NCI-H2029 (cell line): ENCODE measurements at regions not wholly inside any gene's neighbourhood (a gene's known extent, or its start where the extent isn't known, plus 50 kb on each side); places are given as distances from the start of the nearest gene placed in this dataset.

Experiments
- DNase-seq: peaks from one replicate; lab custom pipeline; 2025; lab: John Stamatoyannopoulos, UW

GRCh38 chr5:155299386-155300005 is 285.9 kb downstream of the KIF4B start:
- peak; percentile 90 for DNase-seq

- DNase-seq = no peak
These were observed 289.6 kb downstream of the KIF4B start for GRCh38 chr5:155303120-155303519.

DNA sequence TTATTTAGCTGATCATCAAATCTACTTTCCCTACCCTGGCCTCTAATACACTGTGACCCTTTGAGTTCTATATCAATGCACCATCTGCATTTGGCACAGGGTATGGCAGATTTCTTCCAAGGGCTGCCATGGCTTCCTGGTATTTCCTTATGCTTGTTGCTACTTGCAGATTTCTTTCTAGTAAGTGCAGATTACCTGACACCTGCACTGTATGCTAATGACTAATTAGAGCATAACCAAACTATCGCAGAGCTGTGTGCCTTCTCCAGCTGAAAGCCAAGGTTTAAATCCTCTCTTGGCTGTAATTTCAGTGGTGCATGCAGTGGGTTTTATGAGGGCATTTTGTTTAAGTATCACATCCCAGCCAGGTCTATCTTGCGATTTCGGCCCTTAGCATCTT is 293.7 kb downstream of the KIF4B start:
- no peak for DNase-seq

- DNase-seq = no peak
These were observed 294.7 kb downstream of the KIF4B start for GRCh38 chr5:155308289-155308688.

DNA sequence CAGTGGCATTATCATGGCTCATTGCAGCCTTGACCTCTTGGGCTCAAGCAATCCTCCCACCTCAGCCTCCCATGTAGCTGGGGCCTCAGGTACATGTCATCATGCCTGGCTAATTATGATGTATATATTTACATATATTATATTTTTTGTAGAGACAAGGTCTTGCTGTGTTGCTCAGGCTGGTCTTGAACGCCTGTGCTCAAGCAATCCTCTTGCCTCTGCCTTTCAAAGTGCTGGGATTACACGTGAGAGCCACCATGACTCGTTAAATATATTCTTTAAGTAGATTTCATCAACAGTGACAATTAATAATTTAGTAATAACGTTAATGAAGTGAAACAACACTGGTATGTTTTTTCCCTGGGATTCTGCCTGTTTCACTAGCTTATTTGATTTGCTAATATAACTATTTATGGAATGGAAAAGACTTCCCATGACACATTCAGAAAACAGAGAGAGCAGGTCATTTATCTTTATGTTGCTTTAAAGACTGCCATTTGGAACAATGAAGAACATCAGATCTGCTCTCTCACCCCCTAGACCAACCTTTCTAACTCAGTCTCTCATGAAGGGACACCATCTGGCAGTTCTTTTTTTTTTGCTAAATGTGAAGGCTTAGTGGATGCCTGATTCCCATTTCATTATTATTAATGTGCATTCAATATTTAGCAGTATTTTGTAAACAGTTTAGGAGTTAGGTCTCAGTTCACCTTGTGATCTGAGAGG is 295.6 kb downstream of the KIF4B start:
- no peak for DNase-seq

- DNase-seq = no peak
These were observed 298.2 kb downstream of the KIF4B start for GRCh38 chr5:155311721-155312120.

DNA sequence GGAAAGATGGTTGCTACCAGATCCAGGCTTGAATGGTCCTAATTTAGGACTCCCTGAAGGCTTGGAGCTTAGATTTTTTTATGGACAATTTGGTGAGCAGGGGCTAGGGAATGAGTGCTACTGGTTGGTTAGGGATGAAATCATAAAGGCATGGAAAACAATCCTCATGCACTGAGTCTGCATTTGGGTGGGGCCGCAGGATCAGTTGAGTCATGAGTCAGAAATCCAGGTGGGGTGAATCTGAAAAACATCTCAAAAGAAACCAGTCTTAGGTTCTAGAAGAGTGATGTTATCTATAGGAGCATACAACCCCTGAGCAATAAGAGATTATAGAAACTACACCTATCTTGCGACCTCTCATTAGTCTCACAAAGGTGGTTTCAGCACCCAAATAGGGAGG is 300.0 kb downstream of the KIF4B start:
- no peak for DNase-seq

DNA sequence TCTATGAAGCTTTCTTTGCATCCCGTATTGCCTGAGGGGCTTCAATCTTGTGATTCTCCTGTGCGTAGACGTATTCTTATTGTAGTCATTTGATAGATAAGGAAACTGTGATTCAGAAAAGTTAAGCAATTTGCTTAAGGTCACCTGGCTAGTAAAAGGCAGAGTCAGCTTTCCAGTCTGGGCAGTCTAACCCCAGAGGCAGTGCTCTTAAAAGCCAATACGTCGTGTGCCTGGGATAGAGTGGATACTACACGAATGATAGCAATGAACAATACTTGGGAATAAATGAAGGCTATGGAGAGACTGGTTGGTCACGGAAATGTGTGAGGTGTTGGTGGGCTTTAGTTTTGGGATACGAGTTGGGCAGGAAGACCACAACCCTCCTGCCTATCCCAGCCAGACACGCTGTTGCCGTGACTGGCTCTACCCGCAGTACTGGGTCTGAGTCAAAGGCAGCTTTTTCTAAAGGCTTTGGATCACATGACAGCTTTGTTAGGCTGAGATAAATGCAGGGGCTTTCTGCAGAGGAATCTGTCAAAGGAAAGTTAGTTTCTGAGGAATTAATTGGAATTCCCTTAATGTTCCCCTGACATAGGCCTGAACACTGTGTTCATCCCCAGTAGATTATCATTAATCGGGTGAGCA is 302.6 kb downstream of the KIF4B start:
- no peak for DNase-seq

DNA sequence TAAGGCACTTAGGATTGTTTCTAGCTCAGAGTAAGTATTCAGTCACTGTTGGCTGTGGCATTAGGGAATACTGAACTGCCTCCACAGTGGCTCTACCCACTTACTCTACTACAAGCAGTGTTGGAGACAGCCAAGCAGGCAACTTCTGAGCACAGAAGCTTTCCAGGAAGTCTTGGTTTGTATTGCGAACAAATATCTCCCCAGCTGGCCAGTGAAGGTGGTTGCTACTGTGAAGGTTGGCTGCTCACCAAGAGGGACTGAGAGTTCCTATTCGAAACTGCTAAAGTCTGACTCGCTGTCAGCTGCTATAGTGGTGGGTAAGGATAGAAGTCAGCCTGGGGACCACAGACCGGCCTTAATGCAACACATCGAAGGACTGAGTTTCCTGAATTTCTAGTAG is 319.1 kb downstream of the KIF4B start:
- DNase-seq = no peak

GRCh38 chr5:155342956-155343355 is 329.4 kb downstream of the KIF4B start:
- no peak for DNase-seq

DNA sequence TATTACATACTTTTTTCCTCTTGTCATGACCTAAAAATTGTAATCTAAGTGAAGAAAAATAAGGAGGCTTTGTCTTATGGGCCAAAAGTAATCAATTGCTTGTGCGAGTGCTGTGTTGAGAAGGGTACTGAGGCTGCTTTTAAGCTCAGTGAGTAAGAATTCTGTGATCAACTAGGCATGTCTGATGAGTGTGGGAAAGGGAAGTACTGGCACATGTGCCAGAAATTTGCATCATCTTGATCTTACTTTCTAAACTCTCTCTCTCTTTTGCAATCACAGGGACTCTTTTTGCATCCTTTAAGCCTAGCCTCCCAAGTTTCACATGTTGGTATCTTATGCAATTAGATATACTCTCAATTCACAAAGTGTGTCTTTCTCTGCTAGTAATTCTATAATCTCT is 329.9 kb downstream of the KIF4B start:
- no peak for DNase-seq

DNA sequence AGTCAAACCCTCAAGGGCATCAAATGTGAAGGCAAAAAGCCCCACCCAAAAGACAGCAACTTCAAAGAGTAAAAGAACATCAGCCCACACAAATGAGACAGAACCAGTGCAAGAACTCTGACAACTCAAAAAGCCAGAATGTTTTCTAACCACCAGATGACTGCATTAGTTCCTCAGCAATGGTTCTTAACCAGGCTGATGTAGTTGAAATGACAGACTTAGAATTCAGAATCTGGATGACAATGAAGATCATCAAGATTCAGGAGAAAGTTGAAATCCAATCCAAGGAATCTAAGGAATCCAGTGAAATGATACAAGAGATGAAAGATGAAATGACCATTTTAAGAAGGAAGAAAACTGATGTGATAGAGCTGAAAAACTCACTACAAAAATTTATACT is 339.7 kb downstream of the KIF4B start:
- DNase-seq = no peak

GRCh38 chr5:155366096-155366495 is 352.5 kb downstream of the KIF4B start:
- no peak for DNase-seq

DNA sequence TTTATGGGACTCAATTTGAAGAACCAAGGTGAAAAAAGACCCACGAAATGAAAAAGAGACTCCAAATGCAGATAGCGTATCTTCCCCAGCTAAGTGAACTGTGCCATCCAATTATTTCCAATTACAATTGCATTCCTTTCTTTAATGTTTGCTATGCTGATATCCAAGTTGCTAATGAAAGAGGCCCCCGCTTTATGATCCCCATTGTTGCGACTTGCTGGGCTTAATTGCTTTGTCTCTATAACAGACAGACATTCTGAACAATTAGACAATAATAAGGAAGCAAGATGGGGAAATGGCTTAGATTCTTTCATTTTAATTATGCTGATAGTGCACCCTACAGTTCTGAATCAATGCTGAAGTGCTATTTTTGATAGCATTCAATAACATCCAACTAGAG is 354.3 kb downstream of the KIF4B start:
- DNase-seq = no peak

- DNase-seq = no peak
These were observed 354.9 kb downstream of the KIF4B start for GRCh38 chr5:155368490-155368889.

DNA sequence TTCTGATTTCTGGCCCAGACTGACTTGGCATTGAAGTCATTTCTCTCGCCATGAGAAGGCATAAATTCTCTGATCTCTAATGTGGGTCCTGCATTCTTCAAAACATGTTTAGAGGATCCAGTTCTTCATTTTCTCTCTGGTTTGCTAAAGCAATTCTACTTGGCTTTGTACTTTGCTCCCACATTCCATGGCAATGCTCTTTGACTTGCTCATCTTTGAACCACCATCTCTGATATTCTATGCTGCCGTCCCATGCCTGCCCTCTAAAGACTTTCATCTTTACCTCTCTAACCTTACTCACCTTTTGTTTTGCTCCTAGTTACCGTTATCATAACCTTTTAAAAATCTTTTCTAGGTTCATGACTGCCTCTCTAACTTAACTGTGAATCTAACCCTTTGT is 366.9 kb downstream of the KIF4B start:
- no peak for DNase-seq

GRCh38 chr5:155381654-155382053 is 368.1 kb downstream of the KIF4B start:
- DNase-seq = no peak

GRCh38 chr5:155389498-155389897 is 375.9 kb downstream of the KIF4B start:
- no peak for DNase-seq

DNA sequence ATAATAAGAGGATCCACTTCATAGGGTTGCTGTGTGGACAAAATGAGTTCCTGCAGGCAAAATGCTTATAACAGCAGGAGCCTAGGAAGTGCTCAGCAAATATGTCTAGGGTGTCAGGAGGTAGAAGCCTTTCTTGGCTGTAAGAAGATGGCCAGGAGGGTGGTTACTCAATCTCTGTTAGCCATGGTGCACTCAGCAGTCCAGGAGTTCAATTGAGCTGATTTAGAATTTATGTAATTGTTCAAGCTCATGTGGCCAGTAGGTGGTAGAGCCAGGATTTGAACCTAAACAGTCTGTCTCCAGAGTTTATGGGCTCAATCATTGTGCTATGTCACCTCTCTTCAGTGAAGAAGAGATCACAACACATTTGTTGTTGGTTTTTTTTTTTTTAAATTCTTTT is 381.2 kb downstream of the KIF4B start:
- no peak for DNase-seq

DNA sequence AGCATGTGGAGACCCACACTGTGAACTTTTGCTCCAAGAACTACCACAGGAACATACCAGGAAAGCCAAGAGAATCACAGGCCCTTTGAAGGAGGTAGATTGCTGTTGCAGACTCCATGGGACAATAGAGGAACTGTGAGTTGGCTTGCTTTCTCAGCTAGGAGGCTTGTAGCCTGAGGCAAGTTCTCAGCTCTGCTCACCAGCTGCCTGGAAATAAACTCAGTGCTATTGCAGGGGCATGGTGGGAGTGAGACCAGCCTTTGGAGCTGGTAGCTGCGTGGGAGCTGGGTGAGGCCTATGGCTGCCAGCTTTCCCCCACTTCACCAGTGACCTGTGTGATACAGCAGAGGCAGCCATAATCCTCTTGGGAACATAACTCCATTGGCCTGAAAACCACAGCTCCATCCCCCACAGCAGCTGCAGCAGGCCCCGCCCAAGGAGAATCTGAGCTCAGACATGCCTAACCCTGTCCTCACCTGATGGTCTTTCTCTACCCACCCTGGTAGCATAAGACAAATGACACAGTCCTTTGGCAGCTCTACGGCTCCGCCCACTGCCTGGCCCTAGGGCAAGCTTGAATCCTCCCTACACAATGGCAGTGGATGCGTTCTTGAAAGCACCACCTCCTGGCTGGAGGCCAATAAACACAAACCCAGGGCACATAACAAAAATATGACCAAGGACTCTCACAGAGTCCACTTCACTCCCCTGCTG is 389.5 kb downstream of the KIF4B start:
- DNase-seq = peak; percentile 96

GRCh38 chr5:155406815-155407214 is 393.3 kb downstream of the KIF4B start:
- no peak for DNase-seq

- no peak for DNase-seq
These were observed 394.9 kb downstream of the KIF4B start for GRCh38 chr5:155408465-155408864.

DNA sequence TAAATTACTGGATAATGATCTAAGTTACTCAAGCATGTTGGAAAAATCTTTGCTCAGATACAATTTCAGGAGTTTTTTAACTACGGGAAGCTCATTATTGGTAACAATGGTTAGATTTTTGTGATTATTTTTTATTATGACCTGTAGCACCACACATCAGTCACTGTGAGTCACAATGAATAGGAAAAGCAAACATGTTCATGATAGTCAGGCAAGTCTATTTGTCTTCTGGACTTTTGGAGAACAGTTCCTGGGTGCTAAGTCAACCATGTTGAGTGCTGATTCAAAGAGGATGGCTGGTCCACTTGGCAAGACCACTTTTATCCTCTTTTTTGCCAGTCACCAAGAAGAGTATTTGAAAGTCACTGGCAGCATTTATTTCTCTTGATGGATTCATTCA is 403.2 kb downstream of the KIF4B start:
- no peak for DNase-seq
